H9 (cell line): ENCODE measurements at regions not wholly inside any gene's neighbourhood (a gene's known extent, or its start where the extent isn't known, plus 50 kb on each side); places are given as distances from the start of the nearest gene placed in this dataset.

Experiments used
- DNase-seq: peaks from one replicate; pipeline ENCODE4 v3.0.0-alpha.2; 2017
- H2AFZ ChIP-seq: one replicate; pipeline ENCODE4 v1.6.1; 2013; ENCODE audit warnings: mild to moderate bottlenecking, low read length, control low read depth, moderate library complexity
- H2AK5ac ChIP-seq: 2 replicates; pipeline ENCODE4 v1.6.1; 2013; ENCODE audit warnings: low read length, control low read depth, mixed read lengths; ENCODE audit not compliant: insufficient read length
- H2BK120ac ChIP-seq: one replicate; pipeline ENCODE4 v1.6.1; 2013; ENCODE audit warnings: low read depth, mild to moderate bottlenecking, low read length, control low read depth, inconsistent platforms; ENCODE audit not compliant: poor library complexity, severe bottlenecking
- H2BK12ac ChIP-seq: 2 replicates; pipeline ENCODE4 v1.6.1; 2013; ENCODE audit warnings: low read length, control low read depth, mixed read lengths, low read depth; ENCODE audit not compliant: insufficient read length
- H2BK15ac ChIP-seq: 2 replicates; pipeline ENCODE4 v1.6.1; 2013; ENCODE audit warnings: low read depth, low read length, control low read depth
- H2BK20ac ChIP-seq: one replicate; pipeline ENCODE4 v1.6.1; 2013; ENCODE audit warnings: low read depth, mild to moderate bottlenecking, low read length, control low read depth, inconsistent platforms; ENCODE audit not compliant: poor library complexity, severe bottlenecking
- H2BK5ac ChIP-seq: 2 replicates; pipeline ENCODE4 v1.6.1; 2013; ENCODE audit warnings: low read length, control low read depth, mixed read lengths; ENCODE audit not compliant: insufficient read length
- H3K14ac ChIP-seq: 2 replicates; pipeline ENCODE4 v1.6.1; 2013; ENCODE audit warnings: low read length, control low read depth; ENCODE audit not compliant: insufficient read depth
- H3K18ac ChIP-seq: 2 replicates; pipeline ENCODE4 v1.6.1; 2013; ENCODE audit warnings: low read depth, mild to moderate bottlenecking, mixed read lengths, low read length, control low read depth; ENCODE audit not compliant: insufficient read length
- H3K23ac ChIP-seq: 2 replicates; pipeline ENCODE4 v1.6.1; 2013; ENCODE audit warnings: low read length, control low read depth, mixed read lengths, low read depth; ENCODE audit not compliant: insufficient read length
- H3K23me2 ChIP-seq: 2 replicates; pipeline ENCODE4 v1.6.1; 2013; ENCODE audit warnings: low read depth, mild to moderate bottlenecking, mixed read lengths, low read length, control low read depth; ENCODE audit not compliant: insufficient read length, poor library complexity, severe bottlenecking
- H3K27ac ChIP-seq: 2 replicates; pipeline ENCODE4 v1.5.1; 2013; ENCODE audit warnings: low read length, control low read depth, mixed read lengths, low read depth; ENCODE audit not compliant: insufficient read length
- H3K27me3 ChIP-seq: 2 replicates; pipeline ENCODE4 v1.6.1; 2013; ENCODE audit warnings: low read length, control low read depth, inconsistent platforms; ENCODE audit not compliant: insufficient read depth
- H3K4ac ChIP-seq: 2 replicates; pipeline ENCODE4 v1.6.1; 2013; ENCODE audit warnings: low read depth, mild to moderate bottlenecking, control low read depth, inconsistent platforms, low read length, moderate library complexity
- H3K4me1 ChIP-seq: 2 replicates; pipeline ENCODE4 v1.6.1; 2013; ENCODE audit warnings: low read length, control low read depth, inconsistent platforms; ENCODE audit not compliant: insufficient read depth
- H3K4me2 ChIP-seq: 2 replicates; pipeline ENCODE4 v1.6.1; 2013; ENCODE audit warnings: low read length, control low read depth, mixed read lengths; ENCODE audit not compliant: insufficient read length, insufficient read depth
- H3K56ac ChIP-seq: 2 replicates; pipeline ENCODE4 v1.6.1; 2013; ENCODE audit warnings: low read depth, mild to moderate bottlenecking, mixed read lengths, low read length, control low read depth; ENCODE audit not compliant: insufficient read length
- H3K79me1 ChIP-seq: 2 replicates; pipeline ENCODE4 v1.6.1; 2013; ENCODE audit warnings: low read depth, mild to moderate bottlenecking, moderate library complexity, low read length, control low read depth, inconsistent platforms; ENCODE audit not compliant: insufficient read depth, poor library complexity, severe bottlenecking
- H3K79me2 ChIP-seq: 2 replicates; pipeline ENCODE4 v1.6.1; 2013; ENCODE audit warnings: low read length, control low read depth, inconsistent platforms; ENCODE audit not compliant: insufficient read depth
- H3K9ac ChIP-seq: 2 replicates; pipeline ENCODE4 v1.6.1; 2013; ENCODE audit warnings: low read length, control low read depth, mixed read lengths; ENCODE audit not compliant: insufficient read length; ENCODE audit errors: extremely low read depth
- H3K9me3 ChIP-seq: one replicate; pipeline ENCODE4 v1.6.1; 2013; ENCODE audit warnings: low read depth, low read length, inconsistent platforms; ENCODE audit not compliant: control insufficient read depth
- H3T11ph ChIP-seq: one replicate; pipeline ENCODE4 v1.6.1; 2013; ENCODE audit warnings: mild to moderate bottlenecking, low read length, control low read depth, inconsistent platforms
- H4K20me1 ChIP-seq: one replicate; pipeline ENCODE4 v1.6.1; 2013; ENCODE audit not compliant: control insufficient read depth, insufficient read length, insufficient read depth
- H4K5ac ChIP-seq: 2 replicates; pipeline ENCODE4 v1.6.1; 2013; ENCODE audit warnings: low read depth, mild to moderate bottlenecking, mixed read lengths, low read length, control low read depth; ENCODE audit not compliant: insufficient read length
- H4K8ac ChIP-seq: replicated peaks from 2 replicates; pipeline ENCODE4 v1.6.1; 2013; ENCODE audit warnings: low read length, control low read depth, mixed read lengths, low read depth; ENCODE audit not compliant: insufficient read length
- H4K91ac ChIP-seq: 2 replicates; pipeline ENCODE4 v1.6.1; 2013; ENCODE audit warnings: low read depth, mild to moderate bottlenecking, moderate library complexity, mixed read lengths, low read length, control low read depth; ENCODE audit not compliant: insufficient read length
- H3K27ac Mint-ChIP-seq, 3 experiments: 2 replicates in 2 of 3; 3 replicates in 1 of 3; pipeline ENCODE4 v1.8.0; 2020 to 2021; ENCODE audit warnings: mixed read lengths in 3 of 3, mild to moderate bottlenecking in 1 of 3, moderate library complexity in 1 of 3
- H3K27me3 Mint-ChIP-seq: 2 replicates; pipeline ENCODE4 v1.8.0; 2021; ENCODE audit warnings: low read depth, mild to moderate bottlenecking, moderate library complexity, mixed read lengths
- H3K36me3 Mint-ChIP-seq, 3 experiments: 2 replicates in 2 of 3; 3 replicates in 1 of 3; pipeline ENCODE4 v1.8.0; 2020 to 2021; ENCODE audit warnings: low read depth in 3 of 3, mixed read lengths in 3 of 3; ENCODE audit not compliant: insufficient read depth in 1 of 3
- H3K4me1 Mint-ChIP-seq, 2 experiments: 2 replicates each; pipeline ENCODE4 v1.8.0; 2020; ENCODE audit warnings: mixed read lengths in 2 of 2
- H3K4me3 Mint-ChIP-seq, 2 experiments: 2 replicates in 1 of 2; 3 replicates in 1 of 2; pipeline ENCODE4 v1.8.0; 2020 to 2021; ENCODE audit warnings: mild to moderate bottlenecking in 2 of 2, mixed read lengths in 2 of 2, moderate library complexity in 1 of 2
- H3K9me3 Mint-ChIP-seq, 2 experiments: 2 replicates in 1 of 2; 3 replicates in 1 of 2; pipeline ENCODE4 v1.8.0; 2020; ENCODE audit warnings: mild to moderate bottlenecking in 2 of 2, mixed read lengths in 2 of 2, moderate library complexity in 1 of 2
- CTCF ChIP-seq: fragments of 200-600 bp; sonication (generic); conservative IDR thresholded peaks from 3 replicates; pipeline ENCODE4 v1.8.0; 2021; ENCODE audit warnings: antibody characterized with exemption, mild to moderate bottlenecking
- WGBS: extraction: QIAGEN DNeasy Blood & Tissue Kit; methylation state at CpG from one replicate; pipeline ENCODE4 v1.1.7; 2013; ENCODE audit warnings: missing lambda C conversion rate, low lambda C conversion rate, mixed read lengths; ENCODE audit not compliant: insufficient read length; ENCODE audit errors: extremely low coverage; 5-methylcytosine and 5-hydroxymethylcytosine counted together

DNA sequence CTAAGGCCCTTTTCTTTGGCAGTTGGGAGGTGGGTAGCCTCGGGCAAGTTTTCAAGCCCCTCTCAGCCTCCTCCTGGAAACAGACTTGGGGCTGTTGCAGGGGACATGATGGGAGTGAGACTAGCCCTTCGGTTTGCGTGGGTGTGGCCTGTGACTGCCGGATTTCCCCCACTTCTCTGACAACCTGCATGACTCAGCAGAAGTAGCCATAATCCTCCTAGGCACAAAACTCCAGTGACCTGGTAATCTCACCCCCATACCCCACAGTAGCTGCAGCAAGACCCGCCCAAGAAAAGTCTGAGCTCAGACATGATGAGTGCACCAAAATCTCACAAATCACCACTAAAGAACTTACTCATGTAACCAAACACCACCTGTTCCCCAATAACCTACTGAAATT lies 433.7 kb upstream of the AMOT start:
- Histone ChIP-seq H3K27ac (no peak overlapping the region), H4K8ac (no peak overlapping the region), H2BK20ac (no peak overlapping the region), H3K4me1 (no peaks in the 10 kb centered on the region), H3K27me3 (no peaks in the 10 kb centered on the region), H3K79me2 (no peaks in the 10 kb centered on the region), H3K4me2 (no peak overlapping the region), H4K91ac (no peak overlapping the region), H3K14ac (0 out of 2 replicates have a peak overlapping the region, but pooled peaks have one; percentile 71), H4K20me1 (no peaks in the 10 kb centered on the region), H4K5ac (no peak overlapping the region), H3T11ph (no peak overlapping the region), H3K79me1 (no peaks in the 10 kb centered on the region), H2AK5ac (no peak overlapping the region), H2BK15ac (no peak overlapping the region), H2BK12ac (no peak overlapping the region), H2AFZ (no peak overlapping the region), H3K23ac (no peak overlapping the region), H3K23me2 (no peaks in the 10 kb centered on the region), H2BK5ac (no peak overlapping the region), H3K9ac (no peak overlapping the region), H3K4ac (no peak overlapping the region), H3K9me3 (no peaks in the 10 kb centered on the region), H3K56ac (no peak overlapping the region), H2BK120ac (no peak overlapping the region), H3K18ac (no peak overlapping the region)
- Mint-ChIP-seq H3K27me3 (no peaks in the 10 kb centered on the region), H3K4me1 (peaks cover 0 to 3% of the 10 kb centered on the region in 2 experiments; a peak in 1 of 4 replicates), H3K36me3 (0 out of 7 replicates have a peak, but pooled peaks cover 0 to 2% (median 0%) of the 10 kb centered on the region in 3 experiments), H3K4me3 (no peak overlapping the region), H3K27ac (peak overlapping the region in 1 of 3 experiments; percentile 29; a peak in 1 of 7 replicates), H3K9me3 (peaks cover 0 to 3% of the 10 kb centered on the region in 2 experiments; a peak in 1 of 5 replicates)
- peak; percentile 24 for DNase-seq
- no CpG with 5 or more reads among the region's 5 CpGs for WGBS
- TF ChIP-seq CTCF, result no peak
